Ureter (tissue), 1 donor: ENCODE measurements at regions not wholly inside any gene's neighbourhood (a gene's known extent, or its start where the extent isn't known, plus 50 kb on each side); places are given as distances from the start of the nearest gene placed in this dataset.
A peak's percentile ranks its signal among the peaks of the same experiment; 100 is the strongest.
"Not testable (repeated sequence)": the region's sequence is repeated elsewhere in the genome, so short reads cannot be mapped to it uniquely, and the experiment has no call there.

Experiments used
- DNase-seq: peaks from one replicate; pipeline ENCODE4 v3.0.0-alpha.2; 2020; ENCODE audit warnings: low spot score
- donor health status: DM: yes; HTN: yes; CAD: no.

- DNase-seq = no peak
Measured at GRCh38 chr2:237196409-237196808, 110.7 kb downstream of the COPS8 start.

- no peak for DNase-seq
Measured at GRCh38 chr2:237196866-237197618, 111.4 kb downstream of the COPS8 start.

- DNase-seq = no peak
Measured at GRCh38 chr2:237198164-237198855, 112.6 kb downstream of the COPS8 start.

- no peak for DNase-seq
Measured at GRCh38 chr2:237199082-237199481, 113.4 kb downstream of the COPS8 start.

GRCh38 chr2:237199577-237199976, 113.9 kb downstream of the COPS8 start:
- DNase-seq = no peak

GRCh38 chr2:237200462-237200861, 114.8 kb downstream of the COPS8 start:
- no peak for DNase-seq

GRCh38 chr2:237201461-237202287, 116.0 kb downstream of the COPS8 start:
- DNase-seq = no peak

GRCh38 chr2:237202288-237203030, 116.8 kb downstream of the COPS8 start:
- DNase-seq = no peak

- no peak for DNase-seq
Measured at GRCh38 chr2:237205043-237205541, 119.4 kb downstream of the COPS8 start.

GRCh38 chr2:237205561-237205971, 119.9 kb downstream of the COPS8 start:
- DNase-seq = no peak

GRCh38 chr2:237207646-237208045, 122.0 kb downstream of the COPS8 start:
- peak; percentile 71 for DNase-seq

- no peak for DNase-seq
Measured at GRCh38 chr2:237208373-237209260, 122.9 kb downstream of the COPS8 start.

- DNase-seq = no peak
Measured at GRCh38 chr2:237209885-237210284, 124.2 kb downstream of the COPS8 start.

- no peak for DNase-seq
Measured at GRCh38 chr2:237210297-237210696, 124.6 kb downstream of the COPS8 start.

GRCh38 chr2:237210763-237211162, 125.1 kb downstream of the COPS8 start:
- no peak for DNase-seq

GRCh38 chr2:237212356-237213279, 126.9 kb downstream of the COPS8 start:
- not testable (repeated sequence) for DNase-seq

- no peak for DNase-seq
Measured at GRCh38 chr2:237213315-237214022, 127.8 kb downstream of the COPS8 start.

- DNase-seq = no peak
Measured at GRCh38 chr2:237214030-237214675, 128.5 kb downstream of the COPS8 start.
